Osteoblast (primary cell): ENCODE measurements at regions not wholly inside any gene's neighbourhood (a gene's known extent, or its start where the extent isn't known, plus 50 kb on each side); places are given as distances from the start of the nearest gene placed in this dataset.

Source experiments
- DNase-seq: peaks from one replicate; pipeline ENCODE4 v3.0.0; 2011; ENCODE audit warnings: low spot score, mixed read lengths; ENCODE audit not compliant: insufficient read length; ENCODE audit errors: missing footprints
- H2AFZ ChIP-seq: 2 replicates; pipeline ENCODE4 v1.6.0; 2011; ENCODE audit warnings: mild to moderate bottlenecking, low read length
- H3K27ac ChIP-seq: 2 replicates; pipeline ENCODE4 v1.5.1; 2011; ENCODE audit warnings: mild to moderate bottlenecking, low read depth, low read length, moderate library complexity
- H3K27me3 ChIP-seq: 2 replicates; pipeline ENCODE4 v1.6.0; 2012; ENCODE audit warnings: mild to moderate bottlenecking, control low read depth, inconsistent platforms, low read length, moderate library complexity; ENCODE audit not compliant: insufficient read depth
- H3K36me3 ChIP-seq: 2 replicates; pipeline ENCODE4 v1.5.1; 2011; ENCODE audit warnings: mild to moderate bottlenecking, low read length, control low read depth, moderate library complexity; ENCODE audit not compliant: insufficient read depth
- H3K4me1 ChIP-seq: 2 replicates; pipeline ENCODE4 v1.5.1; 2011; ENCODE audit warnings: mild to moderate bottlenecking, low read length, control low read depth, moderate library complexity; ENCODE audit not compliant: insufficient read depth
- H3K4me2 ChIP-seq: 2 replicates; pipeline ENCODE4 v1.6.0; 2011; ENCODE audit warnings: mild to moderate bottlenecking, low read length; ENCODE audit not compliant: insufficient read depth
- H3K4me3 ChIP-seq: fragments of 200-600 bp; sonication (generic); 3 replicates; pipeline ENCODE4 v1.5.1; 2012; ENCODE audit warnings: mild to moderate bottlenecking, low read length, inconsistent platforms; ENCODE audit not compliant: insufficient read depth
- H3K79me2 ChIP-seq: 2 replicates; pipeline ENCODE4 v1.6.0; 2012; ENCODE audit warnings: mild to moderate bottlenecking, low read length, control low read depth, inconsistent platforms; ENCODE audit not compliant: insufficient read depth
- H3K9me3 ChIP-seq: 2 replicates; pipeline ENCODE4 v1.5.1; 2011; ENCODE audit warnings: low read depth, low read length, control low read depth
- H4K20me1 ChIP-seq: 2 replicates; pipeline ENCODE4 v1.6.0; 2012; ENCODE audit warnings: mild to moderate bottlenecking, low read length, control low read depth; ENCODE audit not compliant: insufficient read depth
- CTCF ChIP-seq: IDR thresholded peaks from 2 replicates; pipeline ENCODE4 v1.5.1; 2011; ENCODE audit warnings: mild to moderate bottlenecking, low read depth, low read length, moderate library complexity; ENCODE audit errors: extremely low read depth

DNA sequence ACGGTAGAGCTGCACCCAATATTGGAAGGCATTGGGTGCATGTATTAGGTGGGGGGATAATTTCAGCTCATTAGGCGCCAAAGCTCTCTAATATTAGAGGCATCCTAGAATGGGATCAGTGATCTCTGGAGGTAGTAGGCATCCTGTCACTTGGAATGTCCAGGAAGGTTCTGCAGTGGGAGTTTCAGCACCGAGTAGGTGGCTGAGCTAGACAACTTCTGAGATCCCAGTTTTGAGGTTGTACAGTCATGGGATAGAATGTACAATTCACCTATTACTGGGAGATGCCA, 210.9 kb downstream of the MYCN start:
- H3K9me3 ChIP-seq, result no peaks in the 10 kb centered on the region
- TF ChIP-seq CTCF, result no peak
- DNase-seq, result no peak
- H2AFZ ChIP-seq, result no peak overlapping the region
- no peak overlapping the region for H3K4me3 ChIP-seq
- no peaks in the 10 kb centered on the region for H3K4me1 ChIP-seq
- no peaks in the 10 kb centered on the region for H3K79me2 ChIP-seq
- no peaks in the 10 kb centered on the region for H4K20me1 ChIP-seq
- H3K27ac ChIP-seq, result no peak overlapping the region
- H3K4me2 ChIP-seq, result no peak overlapping the region
- no peaks in the 10 kb centered on the region for H3K27me3 ChIP-seq
- H3K36me3 ChIP-seq, result no peaks in the 10 kb centered on the region

- H4K20me1 ChIP-seq, result no peaks in the 10 kb centered on the region
- no peak overlapping the region for H3K4me3 ChIP-seq
- no peaks in the 10 kb centered on the region for H3K4me1 ChIP-seq
- no peaks in the 10 kb centered on the region for H3K9me3 ChIP-seq
- H3K36me3 ChIP-seq, result no peaks in the 10 kb centered on the region
- H2AFZ ChIP-seq, result no peak overlapping the region
- no peak overlapping the region for H3K4me2 ChIP-seq
- H3K27ac ChIP-seq, result no peak overlapping the region
- DNase-seq, result no peak
- TF ChIP-seq CTCF, result no peak
- H3K27me3 ChIP-seq, result no peaks in the 10 kb centered on the region
- no peaks in the 10 kb centered on the region for H3K79me2 ChIP-seq
Observed at GRCh38 chr2:16150456-16151280, 210.3 kb downstream of the MYCN start.

DNA sequence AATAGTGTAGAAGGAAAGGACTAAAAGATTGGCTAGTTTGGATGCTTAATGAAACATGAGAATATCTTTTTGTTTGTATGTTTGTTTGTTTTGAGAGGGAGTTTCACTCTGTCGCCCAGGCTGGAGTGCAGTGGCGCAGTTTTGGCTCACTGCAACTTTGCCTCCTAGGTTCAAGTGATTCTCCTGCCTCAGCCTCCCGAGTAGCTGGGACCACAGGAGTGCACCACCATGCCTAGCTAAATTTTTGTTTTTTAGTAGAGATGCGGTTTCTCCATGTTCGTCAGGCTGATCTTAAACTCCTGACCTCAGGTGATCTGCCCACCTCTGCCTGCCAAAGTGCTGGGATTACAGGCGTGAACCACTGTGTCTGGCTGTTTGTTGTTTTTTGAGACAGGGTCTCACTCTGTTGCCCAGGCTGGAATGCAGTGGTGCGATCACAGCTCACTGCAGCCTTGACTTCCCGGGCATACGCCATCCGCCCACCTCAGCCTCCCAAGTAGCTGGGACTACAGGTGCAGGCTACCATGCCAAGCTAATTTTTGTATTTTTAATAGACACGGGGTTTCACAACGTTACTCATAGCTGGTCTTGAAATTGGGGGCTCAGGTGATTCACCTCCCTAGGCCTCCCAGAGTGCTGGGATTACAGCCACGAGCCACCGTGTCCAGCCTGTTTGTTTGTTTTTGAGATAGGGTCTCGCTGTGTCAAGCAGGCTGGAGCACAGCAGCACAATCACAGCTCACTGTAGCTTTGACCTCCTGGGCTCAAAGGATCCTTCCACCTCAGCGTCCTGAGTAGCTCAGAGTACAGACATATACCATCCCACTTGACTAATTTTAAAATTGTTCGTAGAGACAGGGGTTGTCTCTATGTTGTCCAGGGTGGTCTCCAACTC, 209.2 kb downstream of the MYCN start:
- H3K27me3 ChIP-seq, result no peaks in the 10 kb centered on the region
- H3K4me2 ChIP-seq, result no peak overlapping the region
- H3K27ac ChIP-seq, result no peak overlapping the region
- no peaks in the 10 kb centered on the region for H3K79me2 ChIP-seq
- DNase-seq, result no peak
- no peak for TF ChIP-seq CTCF
- no peaks in the 10 kb centered on the region for H3K36me3 ChIP-seq
- no peaks in the 10 kb centered on the region for H3K9me3 ChIP-seq
- H2AFZ ChIP-seq, result no peak overlapping the region
- no peaks in the 10 kb centered on the region for H4K20me1 ChIP-seq
- no peak overlapping the region for H3K4me3 ChIP-seq
- no peaks in the 10 kb centered on the region for H3K4me1 ChIP-seq
